DMS 273 (cell line): ENCODE measurements at regions not wholly inside any gene's neighbourhood (a gene's known extent, or its start where the extent isn't known, plus 50 kb on each side); places are given as distances from the start of the nearest gene placed in this dataset.

Experiments
- DNase-seq: peaks from one replicate; lab custom pipeline; 2025; ENCODE audit not compliant: unreplicated experiment; lab: John Stamatoyannopoulos, UW

- peak; percentile 26 for DNase-seq
These were observed 190.4 kb downstream of the SALL1 start for GRCh38 chr16:50960517-50961202.

DNA sequence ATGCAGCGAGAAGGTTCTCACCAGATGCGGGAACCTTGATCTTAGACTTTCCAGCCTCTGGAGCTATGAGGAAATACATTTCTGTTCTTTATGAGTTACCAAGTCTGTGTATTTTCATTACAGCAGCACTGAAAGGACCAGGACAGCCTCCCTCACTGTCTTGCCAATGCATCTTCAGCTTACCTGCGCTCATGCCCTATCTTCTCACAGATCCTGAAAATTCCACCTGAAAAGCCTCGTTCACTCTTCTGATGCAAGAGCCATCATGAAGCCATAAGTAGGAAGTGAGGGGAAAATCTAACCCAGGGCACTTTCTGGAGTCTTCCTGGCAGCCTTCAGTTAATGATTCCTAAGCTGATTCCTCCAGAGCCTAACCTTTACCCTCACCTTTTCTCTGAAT lies 194.0 kb downstream of the SALL1 start:
- DNase-seq: no peak

- no peak for DNase-seq
These were observed 194.4 kb downstream of the SALL1 start for GRCh38 chr16:50956637-50957036.

DNA sequence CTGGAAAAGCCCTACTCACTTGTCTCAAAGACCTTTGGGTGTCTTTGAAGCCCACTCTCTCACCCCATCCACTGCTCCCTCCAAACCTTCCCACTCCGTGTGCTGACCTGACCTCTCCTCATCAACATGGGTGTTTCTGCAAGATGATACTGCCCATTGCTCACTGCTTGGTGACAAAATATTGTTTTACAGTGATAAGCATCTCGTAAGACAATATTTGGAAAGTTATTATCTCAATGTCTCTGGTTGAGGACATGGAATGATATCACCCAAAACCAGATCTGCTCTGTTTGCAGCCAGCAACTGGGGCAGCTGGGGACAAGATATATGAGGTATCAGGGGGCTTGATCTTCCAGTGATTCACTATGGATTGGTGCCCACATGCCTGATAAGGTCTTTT lies 195.8 kb downstream of the SALL1 start:
- no peak for DNase-seq

GRCh38 chr16:50954469-50954868 lies 196.6 kb downstream of the SALL1 start:
- no peak for DNase-seq

- DNase-seq: no peak
These were observed 197.8 kb downstream of the SALL1 start for GRCh38 chr16:50953290-50953689.

DNA sequence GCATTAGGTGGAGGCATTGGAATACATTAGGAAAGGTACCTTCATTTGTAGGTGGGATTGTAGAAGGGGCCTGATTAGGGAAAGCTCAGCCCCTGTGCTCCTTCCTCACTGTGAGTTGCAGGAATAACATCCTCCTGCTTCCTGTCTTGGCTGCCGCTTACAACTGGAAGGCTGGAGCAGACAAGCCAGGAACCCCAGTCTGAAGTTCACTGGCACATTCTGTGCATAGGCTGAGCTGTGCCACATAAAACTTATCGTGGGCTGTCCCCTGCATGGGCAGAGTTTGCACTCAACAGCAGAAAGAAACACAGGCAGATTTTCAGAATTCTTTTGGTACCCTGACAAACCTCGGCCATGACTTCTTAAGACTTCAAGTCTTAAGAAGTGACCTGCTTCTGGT lies 200.1 kb downstream of the SALL1 start:
- DNase-seq: no peak

GRCh38 chr16:50948268-50948930 lies 202.7 kb downstream of the SALL1 start:
- DNase-seq: no peak

GRCh38 chr16:50947826-50948225 lies 203.2 kb downstream of the SALL1 start:
- DNase-seq: no peak

DNA sequence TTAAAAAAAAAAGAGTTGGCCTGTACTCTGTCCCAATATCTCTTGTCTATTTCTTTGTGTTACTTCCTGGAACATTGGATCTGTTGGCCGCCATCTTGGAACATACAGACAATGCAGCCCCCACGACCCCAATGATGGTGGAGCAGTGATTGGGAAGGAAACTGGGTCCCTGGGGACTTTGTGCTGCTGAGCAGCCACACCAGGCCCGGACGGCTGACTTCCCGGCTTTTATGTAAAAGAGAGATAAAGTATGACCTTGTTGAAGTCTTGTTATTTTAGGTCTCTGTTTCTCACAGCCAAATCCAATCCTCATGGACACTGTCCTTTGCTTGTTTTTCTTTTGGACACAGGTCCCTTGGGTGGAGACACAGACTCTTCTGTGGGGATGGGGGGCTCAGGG lies 204.5 kb downstream of the SALL1 start:
- no peak for DNase-seq

DNA sequence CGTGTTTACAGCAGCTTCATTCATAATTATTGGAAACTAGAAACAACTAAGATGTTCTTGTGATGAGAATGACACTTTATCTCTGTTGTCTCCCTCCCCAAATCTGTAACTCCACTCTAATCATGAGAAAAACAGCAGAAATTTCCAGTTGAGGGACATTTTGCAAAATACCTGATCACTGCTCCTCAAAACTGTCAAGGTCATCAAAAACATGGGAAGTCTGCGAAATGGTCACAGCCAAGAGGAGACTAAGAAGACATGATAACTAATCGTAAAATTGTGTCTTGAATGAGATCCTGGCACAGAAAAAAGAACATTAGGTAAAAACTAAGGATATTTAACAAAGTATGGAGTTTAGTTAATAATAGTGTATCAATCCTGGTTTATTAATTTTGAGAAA lies 204.2 kb downstream of the CYLD start:
- no peak for DNase-seq

DNA sequence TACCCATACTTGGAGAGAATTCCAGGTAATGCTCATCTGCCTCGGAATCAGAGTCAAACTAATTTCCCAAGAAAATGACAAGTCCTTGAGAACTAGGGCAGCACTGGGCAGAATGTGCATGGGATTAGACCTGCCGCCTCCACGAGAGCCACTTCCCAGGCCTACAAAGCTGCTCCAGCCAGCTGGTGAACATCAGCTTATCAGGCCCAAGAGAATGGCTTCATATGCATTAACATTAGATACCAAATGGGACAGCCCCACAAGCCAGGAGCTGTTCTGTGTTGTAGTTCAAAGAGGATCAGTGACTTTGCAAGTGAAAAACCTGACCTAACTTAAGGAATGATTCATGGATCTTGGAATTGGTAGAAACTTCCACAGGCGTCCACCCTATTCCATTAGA lies 203.3 kb downstream of the CYLD start:
- peak; percentile 15 for DNase-seq

DNA sequence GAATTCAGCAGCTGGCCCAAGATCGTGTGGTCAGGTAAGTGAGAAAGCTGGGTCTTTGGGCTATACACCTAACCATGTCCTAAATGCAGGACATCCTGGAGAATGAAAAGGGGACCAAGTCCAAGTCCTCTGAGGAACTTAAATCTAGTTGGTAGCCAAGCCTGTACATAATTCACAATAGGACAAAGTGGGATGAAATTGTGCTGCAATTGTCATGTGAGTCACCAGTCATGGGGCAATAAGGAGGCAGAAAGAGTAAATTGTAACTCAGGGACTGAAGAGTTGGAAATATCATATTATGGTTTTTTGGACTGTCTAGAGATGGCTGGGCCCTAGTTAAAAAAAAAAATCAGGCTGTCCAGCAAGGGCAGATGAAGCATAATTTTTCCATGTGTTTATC lies 202.6 kb downstream of the CYLD start:
- no peak for DNase-seq

DNA sequence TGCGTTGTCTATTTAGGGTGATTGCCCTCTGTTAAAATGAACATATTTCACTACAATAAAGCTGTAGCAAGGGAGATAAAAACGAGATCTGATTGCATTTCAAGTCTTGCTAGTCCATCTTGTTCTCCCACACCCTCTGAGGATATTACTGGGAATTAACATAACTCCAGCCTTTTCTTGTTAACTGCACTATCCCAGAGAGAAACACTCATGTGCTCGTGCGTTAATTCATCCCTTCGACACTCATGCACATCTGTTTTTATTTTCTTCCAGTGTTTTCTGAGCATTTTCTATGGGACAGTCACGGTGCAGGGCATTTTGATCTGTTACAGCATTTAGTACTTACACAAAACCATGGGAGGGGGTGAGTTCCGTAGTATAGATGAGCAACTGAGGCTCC lies 202.1 kb downstream of the CYLD start:
- DNase-seq: no peak

DNA sequence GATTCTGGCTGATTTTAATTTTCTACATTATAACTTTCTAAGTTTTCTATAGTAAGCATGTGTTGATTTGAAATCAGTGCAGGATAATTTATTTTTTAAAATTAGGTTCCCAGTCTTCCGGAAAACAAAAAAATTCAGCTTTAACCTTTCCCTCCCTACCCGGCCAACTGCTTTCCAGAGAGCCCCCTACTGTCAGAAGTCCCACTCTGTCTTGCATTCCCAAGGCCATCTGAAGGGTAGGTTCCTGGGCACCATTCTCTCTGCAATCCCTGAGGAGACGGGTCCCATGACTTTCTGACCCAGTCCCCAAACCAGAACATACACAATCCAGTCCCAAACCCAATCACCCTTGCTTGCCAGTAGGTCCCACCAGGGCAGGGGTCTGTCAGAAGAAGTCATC lies 200.3 kb downstream of the CYLD start:
- DNase-seq: no peak

GRCh38 chr16:50941681-50942080 lies 199.8 kb downstream of the CYLD start:
- no peak for DNase-seq

DNA sequence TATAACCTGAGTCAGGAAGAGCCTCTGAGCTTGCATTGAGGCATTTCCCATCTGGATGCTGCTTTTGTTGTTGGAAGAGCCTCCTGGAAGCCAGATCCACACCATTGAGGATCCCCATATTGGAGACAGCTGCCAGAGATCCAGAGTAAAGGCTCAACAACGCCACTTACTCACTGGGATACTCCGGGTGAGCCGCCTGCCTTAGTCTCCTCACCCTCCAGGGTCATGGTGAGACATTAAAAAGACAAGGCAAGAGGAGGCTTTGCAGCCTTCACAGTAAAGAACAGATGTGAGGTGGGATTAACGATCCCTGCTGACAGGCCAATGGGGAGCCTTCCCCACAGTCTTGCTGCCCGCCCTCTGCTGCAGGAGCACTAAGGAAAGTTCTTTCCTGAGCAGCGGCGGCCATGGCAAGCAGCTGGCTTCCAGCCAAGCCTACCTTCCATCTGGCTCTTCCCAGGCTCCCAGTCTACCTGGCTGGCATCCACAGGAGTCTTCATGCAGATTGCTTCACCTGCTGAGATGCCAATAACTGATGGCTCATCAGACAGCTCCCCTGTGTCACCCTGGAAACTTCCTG lies 198.5 kb downstream of the CYLD start:
- DNase-seq: peak; percentile 70

GRCh38 chr16:50939356-50939755 lies 197.5 kb downstream of the CYLD start:
- no peak for DNase-seq

DNA sequence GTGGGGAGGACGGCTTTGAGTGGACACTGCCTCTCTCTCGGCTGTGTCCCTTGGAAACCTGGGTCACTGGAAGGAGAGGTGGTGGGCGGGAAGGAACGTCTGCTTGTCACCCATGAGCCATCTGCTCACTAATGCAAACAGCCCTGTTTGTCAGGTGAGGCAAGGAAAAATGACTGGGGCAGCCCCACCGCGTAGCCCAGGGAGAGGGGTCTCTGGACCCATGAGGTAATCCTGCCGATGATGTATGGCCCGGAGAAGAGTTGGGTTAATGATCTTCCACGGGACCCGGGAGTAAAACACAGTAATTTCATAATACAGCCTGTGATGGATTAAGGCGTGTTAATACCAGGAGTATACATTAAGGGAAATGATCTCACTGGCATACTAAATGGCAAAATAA lies 197.0 kb downstream of the CYLD start:
- DNase-seq: no peak

DNA sequence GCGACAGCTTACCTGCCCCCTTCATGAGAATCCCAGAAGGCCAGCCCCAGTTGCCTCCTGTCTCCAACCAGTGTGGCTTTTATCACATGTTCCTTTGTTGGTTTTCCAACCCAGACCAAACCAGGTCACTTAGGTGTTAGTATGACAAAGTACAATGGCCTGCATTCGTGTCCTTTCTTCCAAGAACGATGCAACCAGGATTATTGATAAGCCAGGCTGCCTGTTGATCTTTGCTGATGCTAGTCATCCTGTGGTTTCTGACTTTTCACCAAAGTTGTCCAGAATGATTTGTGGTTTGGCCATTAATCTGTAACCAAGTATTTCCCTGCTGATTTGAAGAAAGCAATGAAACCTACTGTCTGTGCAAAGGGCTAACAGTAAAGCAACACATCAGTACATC lies 191.4 kb downstream of the CYLD start:
- no peak for DNase-seq

DNA sequence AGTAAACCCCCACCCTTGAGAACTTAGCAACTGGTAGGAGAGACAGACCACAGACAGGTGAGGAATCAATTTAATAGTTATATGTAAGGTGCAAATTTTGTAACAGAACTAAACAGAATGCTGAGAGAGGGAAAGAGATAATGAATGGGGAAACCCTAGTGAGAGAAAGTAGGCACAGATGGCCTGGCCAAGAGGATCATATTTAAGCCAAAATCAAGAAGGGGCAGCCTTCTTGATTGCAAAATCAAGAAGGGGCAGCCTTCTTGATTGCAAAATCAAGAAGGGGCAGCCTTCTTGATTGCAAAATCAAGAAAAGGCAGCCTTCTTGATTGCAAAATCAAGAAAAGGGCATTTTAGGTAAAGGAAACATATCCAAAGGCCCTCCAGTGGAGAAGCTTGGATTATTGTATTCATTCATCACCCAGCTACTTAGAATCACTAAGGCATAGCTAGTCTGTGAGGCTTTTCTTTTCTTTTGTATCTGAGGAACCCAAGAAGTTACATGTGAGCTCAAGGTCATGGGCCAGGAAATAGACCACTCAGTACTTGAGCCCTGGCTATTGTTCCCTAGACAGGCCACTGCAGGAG lies 190.6 kb downstream of the CYLD start:
- no peak for DNase-seq

DNA sequence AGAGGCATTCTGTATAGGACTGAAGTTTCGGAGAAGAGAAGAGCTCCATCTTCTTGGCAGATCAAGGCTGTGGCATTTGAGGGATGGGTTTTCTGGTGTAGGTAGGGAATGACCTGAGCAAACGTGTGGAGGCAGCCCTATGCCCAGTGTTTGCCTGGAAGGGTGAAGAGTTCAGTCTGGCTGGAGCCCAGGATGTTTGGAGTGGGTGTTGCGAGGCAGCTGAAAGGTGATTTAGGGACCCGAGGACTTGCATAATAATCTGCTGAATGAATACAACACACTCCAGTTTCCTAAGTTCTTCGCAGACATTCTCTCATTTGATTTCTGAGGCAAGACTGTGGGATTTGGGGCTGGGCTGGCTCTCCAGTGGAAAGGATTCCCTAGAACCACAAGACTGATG lies 186.2 kb downstream of the CYLD start:
- DNase-seq: no peak
